GM21825 (cell line): ENCODE measurements at regions not wholly inside any gene's neighbourhood (a gene's known extent, or its start where the extent isn't known, plus 50 kb on each side); places are given as distances from the start of the nearest gene placed in this dataset.

ENCODE experiments used
- ATAC-seq: cut with Tn5 transposase; IDR thresholded peaks from one replicate; pipeline ENCODE4 v1.9.1; 2021; ENCODE audit warnings: mild to moderate bottlenecking, moderate library complexity; ENCODE audit not compliant: unreplicated experiment

GRCh38 chr2:220041447-220041846, 414.0 kb downstream of the SLC4A3 start:
- no peak for ATAC-seq

- ATAC-seq, result no peak
Measured at GRCh38 chr2:220043155-220043989, 415.9 kb downstream of the SLC4A3 start.

GRCh38 chr2:220043990-220044335, 416.5 kb downstream of the SLC4A3 start:
- no peak for ATAC-seq

DNA sequence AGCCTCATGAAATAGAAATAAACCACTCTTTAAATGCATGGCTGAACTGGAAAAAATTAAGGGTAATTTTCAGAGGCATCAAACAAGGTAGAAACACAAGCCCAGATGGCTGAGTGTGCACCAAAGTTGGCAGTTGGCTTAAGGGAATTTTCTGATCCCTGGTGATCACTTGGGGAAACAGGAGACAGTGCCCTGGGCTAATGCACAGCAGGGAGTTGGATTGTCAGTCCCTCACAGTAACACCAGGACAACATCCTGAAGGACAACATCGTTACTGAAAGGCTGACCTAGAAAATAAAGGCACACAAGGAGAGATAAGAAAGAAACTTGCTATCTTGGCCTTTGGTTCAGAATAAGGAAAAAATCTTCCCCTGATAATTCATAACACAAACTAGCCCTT, 417.0 kb downstream of the SLC4A3 start:
- ATAC-seq, result no peak

- no peak for ATAC-seq
Measured at GRCh38 chr2:220046507-220046906, 419.1 kb downstream of the SLC4A3 start.

GRCh38 chr2:220051716-220052115, 424.3 kb downstream of the SLC4A3 start:
- ATAC-seq, result no peak

DNA sequence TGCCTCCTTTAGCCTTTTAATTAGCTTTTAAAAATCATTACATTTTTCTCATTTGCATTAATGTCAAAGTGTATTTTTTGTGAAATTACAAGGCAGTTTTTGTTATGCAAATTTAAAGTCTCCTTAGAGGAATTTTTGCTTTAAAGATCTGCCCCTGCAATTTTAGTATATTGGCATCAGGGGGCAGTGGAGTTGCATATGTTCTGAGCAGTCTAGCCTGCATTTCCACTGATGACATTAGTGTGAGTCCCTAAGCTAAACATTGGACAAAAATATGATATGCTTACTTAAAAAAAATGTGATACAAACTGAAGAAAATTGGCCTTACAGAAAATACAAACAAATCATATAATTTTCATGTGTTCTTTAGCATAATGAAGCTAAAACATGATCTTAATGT, 426.5 kb downstream of the SLC4A3 start:
- no peak for ATAC-seq

GRCh38 chr2:220057391-220057790, 430.0 kb downstream of the SLC4A3 start:
- no peak for ATAC-seq

DNA sequence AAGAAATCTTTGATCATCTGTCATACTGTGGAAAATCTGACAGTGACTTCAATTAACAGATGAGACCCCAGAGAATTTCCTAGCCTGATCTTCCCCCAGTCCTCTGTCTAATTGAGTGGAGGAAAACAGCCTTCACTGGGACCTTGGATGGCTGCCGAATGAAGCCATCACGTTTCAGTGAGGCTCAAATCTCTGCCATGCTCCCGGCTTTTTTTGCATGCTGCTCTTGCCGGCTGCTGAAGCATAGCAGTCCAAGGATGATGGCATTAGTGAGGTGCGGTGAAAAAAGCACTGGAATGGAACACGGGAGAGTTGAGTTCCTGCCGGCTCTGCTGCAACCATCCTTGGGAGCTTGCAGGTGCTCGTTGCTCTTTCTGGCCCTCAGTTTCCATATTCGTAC, 430.5 kb downstream of the SLC4A3 start:
- no peak for ATAC-seq

GRCh38 chr2:220064111-220065030, 436.9 kb downstream of the SLC4A3 start:
- ATAC-seq, result no peak

- no peak for ATAC-seq
Measured at GRCh38 chr2:220065581-220065980, 438.2 kb downstream of the SLC4A3 start.

- ATAC-seq, result no peak
Measured at GRCh38 chr2:220068846-220069245, 441.4 kb downstream of the SLC4A3 start.

DNA sequence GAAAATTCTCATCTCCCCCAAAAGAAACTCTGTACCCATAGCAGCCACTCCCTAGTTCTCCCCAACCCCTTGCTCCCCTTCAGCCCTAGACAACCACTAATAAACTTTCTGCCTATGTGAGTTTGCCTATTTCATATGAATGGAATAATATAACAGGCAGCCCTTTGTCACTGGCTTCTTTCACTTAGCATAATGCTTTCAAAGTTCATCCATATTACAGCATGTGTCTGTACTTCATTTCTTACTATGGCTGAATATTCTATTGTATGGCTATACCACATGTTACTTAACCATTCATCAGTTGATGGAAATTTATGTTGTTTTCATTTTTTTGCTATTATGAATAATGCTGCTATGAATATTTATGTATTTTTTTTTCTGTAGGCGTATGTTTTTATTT, 442.9 kb downstream of the SLC4A3 start:
- no peak for ATAC-seq

DNA sequence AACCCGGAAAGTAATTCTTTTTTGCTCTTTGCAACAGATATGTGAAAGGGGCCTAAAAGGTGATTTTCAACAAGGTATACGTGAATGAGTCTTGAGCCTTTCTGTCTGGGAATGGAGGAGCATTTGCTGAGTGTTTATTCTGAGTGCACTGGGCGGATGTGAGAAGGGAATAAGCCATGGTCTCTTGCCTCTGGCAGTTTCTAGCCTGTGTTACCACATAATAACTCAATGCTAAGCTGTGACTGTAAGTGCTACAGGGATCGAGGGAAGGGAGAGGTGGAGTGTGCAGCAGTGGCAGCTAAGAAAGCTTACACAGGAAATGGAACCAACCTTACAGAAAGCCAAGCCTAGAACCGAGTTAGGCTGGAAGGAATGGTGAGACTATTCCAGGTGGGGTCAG, 444.3 kb downstream of the SLC4A3 start:
- ATAC-seq, result no peak

GRCh38 chr2:220072669-220073220, 445.3 kb downstream of the SLC4A3 start:
- no peak for ATAC-seq

DNA sequence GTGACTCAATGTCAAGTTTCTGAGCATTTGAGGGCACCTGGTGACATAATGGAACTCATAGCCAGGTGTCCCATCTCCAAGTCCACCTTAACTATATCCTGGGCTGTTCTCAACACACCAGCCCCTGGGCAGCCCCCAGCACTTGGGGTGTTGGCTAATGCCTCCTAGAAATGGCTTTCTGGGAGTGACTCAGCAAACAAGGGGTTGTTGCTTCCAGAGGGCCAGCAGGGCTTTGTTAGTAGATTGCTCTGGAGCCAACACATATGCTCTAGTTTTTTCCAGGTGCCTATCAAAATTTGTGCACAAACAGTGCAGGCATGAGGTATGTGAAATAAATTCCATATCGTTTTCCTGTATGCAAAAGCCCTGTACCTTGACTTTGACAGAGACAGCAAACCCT, 448.4 kb downstream of the SLC4A3 start:
- no peak for ATAC-seq

GRCh38 chr2:220076734-220077133, 449.3 kb downstream of the SLC4A3 start:
- no peak for ATAC-seq

DNA sequence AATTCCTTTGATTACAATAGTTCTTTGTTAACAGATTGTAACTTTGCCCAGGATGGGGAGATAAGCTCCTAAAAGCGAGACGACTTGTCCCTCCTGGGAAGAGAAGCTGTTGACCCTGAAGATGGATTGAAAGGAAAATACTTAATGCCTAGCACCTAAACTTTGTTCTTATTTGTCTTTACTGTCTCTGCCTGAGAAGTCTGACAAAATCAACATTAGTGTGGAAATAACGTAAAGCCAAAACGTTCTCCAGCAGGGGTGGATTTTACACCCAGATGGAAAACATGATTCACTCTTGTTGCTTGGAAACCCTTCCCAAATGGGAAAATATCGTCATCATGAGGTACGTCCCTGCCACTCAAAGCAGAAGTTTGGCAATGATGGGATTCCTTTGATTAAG, 450.1 kb downstream of the SLC4A3 start:
- no peak for ATAC-seq

DNA sequence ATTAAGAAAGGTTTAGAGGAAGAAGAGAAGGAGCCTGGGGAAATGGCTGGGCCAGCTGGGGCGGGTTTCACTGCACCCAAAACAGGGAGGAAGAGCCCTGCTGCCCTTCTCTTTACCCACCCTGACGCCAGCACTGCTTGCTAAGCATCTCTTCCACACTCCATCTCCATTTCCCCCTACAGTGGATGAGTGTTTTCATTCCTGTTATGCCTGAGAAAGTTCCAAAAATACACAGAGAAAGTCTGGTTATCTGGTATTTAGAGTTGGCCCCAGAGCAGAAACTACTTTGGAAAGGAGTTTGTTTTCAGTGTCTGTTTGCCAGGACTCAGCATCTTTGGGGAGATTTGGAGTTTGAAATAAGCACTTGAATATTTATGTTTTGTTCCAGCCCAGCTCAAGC, 451.0 kb downstream of the SLC4A3 start:
- ATAC-seq, result no peak

- ATAC-seq, result no peak
Measured at GRCh38 chr2:220079595-220079994, 452.2 kb downstream of the SLC4A3 start.

GRCh38 chr2:220081171-220081570, 453.7 kb downstream of the SLC4A3 start:
- no peak for ATAC-seq

- no peak for ATAC-seq
Measured at GRCh38 chr2:220090050-220090449, 462.6 kb downstream of the SLC4A3 start.
